Prostate gland (tissue), 2 donors: ENCODE measurements at regions not wholly inside any gene's neighbourhood (a gene's known extent, or its start where the extent isn't known, plus 50 kb on each side); places are given as distances from the start of the nearest gene placed in this dataset.

Source experiments
- POLR2A ChIP-seq: fragments of 450-650 bp; IDR thresholded peaks from one replicate; pipeline ENCODE4 v1.6.1; 2016; ENCODE audit warnings: antibody characterized with exemption, mild to moderate bottlenecking
- TF ChIP-seq, protein P1 (sequence below), 4 experiments: fragments of 200-600 bp in 2 of 4; fragments of 450-650 bp in 2 of 4; sonication (generic) in 2 of 4; IDR thresholded peaks; 1 replicate in 3 of 4; 2 replicates in 1 of 4; pipeline ENCODE4 v1.5.1; 2016 to 2019; ENCODE audit warnings: antibody characterized with exemption in 4 of 4, mild to moderate bottlenecking in 2 of 4, moderate library complexity in 2 of 4

DNA sequence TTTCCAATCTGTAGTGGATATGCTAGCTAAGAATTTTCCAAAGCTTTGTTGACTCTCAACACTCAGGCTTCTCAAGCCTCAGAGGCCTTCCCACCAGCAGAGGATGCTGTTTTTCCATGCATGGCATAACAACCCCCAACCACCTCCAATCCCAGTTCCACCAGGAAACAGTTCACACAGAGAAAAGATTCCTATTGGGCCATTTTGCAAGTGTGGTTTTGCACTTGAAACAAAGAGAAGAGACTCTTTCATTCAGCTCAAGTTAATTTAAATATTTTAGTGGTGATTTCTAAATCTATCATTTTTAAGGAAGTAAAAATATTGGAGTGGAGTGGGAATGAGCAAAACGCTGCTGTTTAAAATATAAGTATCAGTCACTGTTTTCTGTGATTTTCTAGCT, 105.6 kb upstream of the COL1A2 start:
- TF ChIP-seq, protein P1, sequence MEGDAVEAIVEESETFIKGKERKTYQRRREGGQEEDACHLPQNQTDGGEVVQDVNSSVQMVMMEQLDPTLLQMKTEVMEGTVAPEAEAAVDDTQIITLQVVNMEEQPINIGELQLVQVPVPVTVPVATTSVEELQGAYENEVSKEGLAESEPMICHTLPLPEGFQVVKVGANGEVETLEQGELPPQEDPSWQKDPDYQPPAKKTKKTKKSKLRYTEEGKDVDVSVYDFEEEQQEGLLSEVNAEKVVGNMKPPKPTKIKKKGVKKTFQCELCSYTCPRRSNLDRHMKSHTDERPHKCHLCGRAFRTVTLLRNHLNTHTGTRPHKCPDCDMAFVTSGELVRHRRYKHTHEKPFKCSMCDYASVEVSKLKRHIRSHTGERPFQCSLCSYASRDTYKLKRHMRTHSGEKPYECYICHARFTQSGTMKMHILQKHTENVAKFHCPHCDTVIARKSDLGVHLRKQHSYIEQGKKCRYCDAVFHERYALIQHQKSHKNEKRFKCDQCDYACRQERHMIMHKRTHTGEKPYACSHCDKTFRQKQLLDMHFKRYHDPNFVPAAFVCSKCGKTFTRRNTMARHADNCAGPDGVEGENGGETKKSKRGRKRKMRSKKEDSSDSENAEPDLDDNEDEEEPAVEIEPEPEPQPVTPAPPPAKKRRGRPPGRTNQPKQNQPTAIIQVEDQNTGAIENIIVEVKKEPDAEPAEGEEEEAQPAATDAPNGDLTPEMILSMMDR (IDR thresholded peaks at IDR 0.05), result peak; percentile 31 to 77 (median 66)
- no peak for TF ChIP-seq POLR2A
